GM12878 (cell line): ENCODE measurements at regions not wholly inside any gene's neighbourhood (a gene's known extent, or its start where the extent isn't known, plus 50 kb on each side); places are given as distances from the start of the nearest gene placed in this dataset.
"Not testable (repeated sequence)": the region's sequence is repeated elsewhere in the genome, so short reads cannot be mapped to it uniquely, and the experiment has no call there.

Experiments
- FOXM1 ChIP-seq: IDR thresholded peaks from 2 replicates; pipeline ENCODE4 v1.6.1; 2012; ENCODE audit warnings: low read depth, mild to moderate bottlenecking, inconsistent platforms, low read length, moderate library complexity
- KDM1A ChIP-seq: fragments of 200-600 bp; sonication (generic); IDR thresholded peaks from 2 replicates; pipeline ENCODE4 v1.6.1; 2016; ENCODE audit warnings: borderline replicate concordance
- TF ChIP-seq, protein P1 (sequence below): IDR thresholded peaks from 2 replicates; pipeline ENCODE4 v1.6.1; 2011; ENCODE audit warnings: low read depth, low read length, improper control_type of control experiment, borderline replicate concordance

DNA sequence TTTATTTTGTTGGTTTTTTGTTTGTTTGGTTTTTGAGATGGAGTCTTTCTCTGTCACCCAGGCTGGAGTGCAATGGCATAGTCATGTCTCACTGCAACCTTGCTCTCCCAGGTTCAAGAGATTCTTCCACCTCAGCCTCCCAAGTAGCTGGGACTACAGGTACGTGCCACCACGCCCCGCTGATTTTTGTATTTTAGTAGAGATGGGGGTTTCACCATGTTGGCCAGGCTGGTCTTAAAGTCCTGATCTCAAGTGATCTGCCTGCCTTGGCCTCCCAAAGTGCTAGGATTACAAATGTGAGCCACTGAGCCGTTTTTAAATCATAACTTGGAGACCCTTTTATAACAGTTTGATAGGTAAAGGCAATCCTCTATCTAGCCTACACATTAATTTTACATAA lies 95.9 kb upstream of the MIR17HG start:
- not testable (repeated sequence) for TF ChIP-seq FOXM1, KDM1A
- TF ChIP-seq, protein P1, sequence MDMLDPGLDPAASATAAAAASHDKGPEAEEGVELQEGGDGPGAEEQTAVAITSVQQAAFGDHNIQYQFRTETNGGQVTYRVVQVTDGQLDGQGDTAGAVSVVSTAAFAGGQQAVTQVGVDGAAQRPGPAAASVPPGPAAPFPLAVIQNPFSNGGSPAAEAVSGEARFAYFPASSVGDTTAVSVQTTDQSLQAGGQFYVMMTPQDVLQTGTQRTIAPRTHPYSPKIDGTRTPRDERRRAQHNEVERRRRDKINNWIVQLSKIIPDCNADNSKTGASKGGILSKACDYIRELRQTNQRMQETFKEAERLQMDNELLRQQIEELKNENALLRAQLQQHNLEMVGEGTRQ: not testable (repeated sequence)
